NCI-H524 treated with DMSO at 0.1 percent for 48 hours (cell line): ENCODE measurements at regions not wholly inside any gene's neighbourhood (a gene's known extent, or its start where the extent isn't known, plus 50 kb on each side); places are given as distances from the start of the nearest gene placed in this dataset.

ENCODE experiments used
- DNase-seq: peaks from one replicate; lab custom pipeline; 2025; lab: John Stamatoyannopoulos, UW

DNA sequence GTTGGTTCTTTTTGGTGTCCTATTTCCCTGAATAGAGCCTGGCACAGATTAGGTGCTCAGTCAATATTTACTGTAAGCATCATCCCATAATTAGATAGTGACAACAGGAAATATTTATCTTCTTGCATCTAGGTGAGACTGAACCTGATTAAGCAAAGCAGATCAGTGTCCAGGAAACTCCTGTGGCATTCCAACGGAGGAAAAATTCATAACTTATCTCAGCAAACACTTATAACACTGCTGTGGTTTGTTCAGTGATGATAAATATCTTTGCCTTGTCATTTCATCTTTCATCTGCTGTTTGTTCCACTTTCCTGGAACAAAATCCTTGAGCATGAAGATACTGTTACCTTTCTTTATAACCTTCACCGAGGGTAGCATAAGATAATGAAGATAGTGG is 1160.3 kb upstream of the AUTS2 start:
- no peak for DNase-seq

- no peak for DNase-seq
Observed at GRCh38 chr7:68438811-68439210, 1159.5 kb upstream of the AUTS2 start.

GRCh38 chr7:68439897-68440296 is 1158.4 kb upstream of the AUTS2 start:
- no peak for DNase-seq

- DNase-seq = no peak
Observed at GRCh38 chr7:68440866-68441265, 1157.4 kb upstream of the AUTS2 start.

DNA sequence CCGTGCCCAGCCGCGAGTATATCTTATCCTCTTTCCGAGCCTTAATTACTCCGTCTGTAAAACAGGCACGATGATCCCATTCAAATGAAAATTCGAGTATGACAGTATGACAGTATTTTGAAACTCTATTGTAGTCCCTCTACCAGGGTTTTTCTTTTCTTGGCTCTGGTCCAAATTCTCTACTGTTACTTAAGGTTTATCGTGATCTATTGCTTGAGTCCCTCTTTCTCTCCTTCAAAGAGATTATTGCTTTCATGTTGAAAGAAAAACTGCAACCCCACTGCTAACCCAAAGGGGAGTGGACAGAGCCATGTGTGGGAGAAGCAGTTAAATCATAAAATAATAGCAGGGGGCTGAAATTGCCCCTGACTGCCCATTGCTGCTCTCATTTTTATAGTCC is 1156.6 kb upstream of the AUTS2 start:
- DNase-seq = no peak

DNA sequence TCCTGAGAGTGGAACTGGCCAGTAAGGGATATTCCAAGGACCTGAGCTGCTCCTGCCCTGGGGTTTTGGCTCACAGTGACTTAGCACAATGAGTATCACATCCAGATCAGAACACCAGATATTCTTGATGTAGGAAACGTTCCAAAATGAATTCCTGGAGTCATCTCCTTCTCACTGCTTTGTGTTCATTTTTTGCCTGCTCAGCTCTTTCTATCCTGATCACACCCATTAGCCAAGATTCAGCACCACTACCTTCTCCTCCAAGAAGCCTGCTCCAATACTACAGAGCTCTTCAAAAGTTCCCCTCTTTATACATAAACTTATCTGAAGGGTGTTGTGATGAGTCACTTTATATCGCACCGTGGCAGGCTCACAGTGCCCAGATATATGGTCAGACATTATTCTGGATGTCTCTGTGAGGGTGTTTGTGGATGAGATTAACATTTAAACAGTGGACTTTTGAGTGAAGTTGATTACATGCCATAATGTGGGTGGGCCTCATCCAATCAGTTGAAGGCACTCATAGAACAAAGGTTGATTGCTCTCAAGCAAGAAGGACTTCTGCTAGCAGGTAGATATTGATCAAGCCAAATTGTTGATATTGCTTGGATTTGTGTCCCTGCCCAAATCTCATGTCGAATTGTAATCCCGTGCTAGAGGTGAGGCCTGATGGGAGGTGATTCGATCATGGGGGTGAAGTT is 1155.2 kb upstream of the AUTS2 start:
- DNase-seq = no peak

- DNase-seq = no peak
Observed at GRCh38 chr7:68444042-68444441, 1154.2 kb upstream of the AUTS2 start.

GRCh38 chr7:68444956-68445355 is 1153.3 kb upstream of the AUTS2 start:
- no peak for DNase-seq

DNA sequence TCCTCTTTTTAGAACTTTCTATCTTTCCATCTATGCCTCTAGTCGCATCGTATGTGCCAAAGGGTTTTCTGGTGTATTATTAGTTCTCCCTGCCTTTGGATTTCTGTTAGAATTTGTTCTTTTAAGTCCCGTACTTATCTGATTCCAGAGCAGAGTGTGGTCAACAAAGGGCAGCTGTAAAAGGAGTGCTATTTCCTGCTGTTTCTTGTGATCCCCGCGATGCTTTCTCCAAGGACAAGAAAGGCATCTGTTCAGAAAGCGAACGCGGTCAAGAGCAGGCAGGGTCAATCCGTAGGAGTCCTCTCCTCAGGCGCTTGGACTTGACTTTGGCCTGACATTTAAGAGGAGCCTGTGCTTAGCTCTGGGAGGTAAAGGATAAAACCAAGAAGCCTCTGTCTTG is 1152.1 kb upstream of the AUTS2 start:
- no peak for DNase-seq

DNA sequence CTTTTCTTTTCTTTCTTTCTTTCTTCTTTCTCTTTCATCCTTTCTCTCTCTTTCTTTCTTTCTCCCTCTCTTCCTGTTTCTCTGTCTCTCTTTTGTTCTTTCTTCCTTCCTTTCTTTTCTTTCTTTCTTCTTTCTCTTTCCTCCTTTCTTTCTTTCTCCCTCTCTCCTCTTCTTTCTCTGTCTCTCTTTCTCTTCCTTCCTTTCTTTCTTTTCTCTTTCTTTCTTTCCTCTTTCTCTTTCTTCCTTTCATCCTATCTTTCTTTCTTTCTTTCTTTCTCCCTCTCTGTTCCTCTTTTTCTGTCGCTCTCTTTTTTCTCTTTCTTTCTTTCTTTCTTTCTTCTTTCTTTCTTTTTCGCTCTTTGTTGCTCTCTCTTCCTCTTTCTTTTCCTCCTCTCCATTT is 1149.2 kb upstream of the AUTS2 start:
- no peak for DNase-seq

DNA sequence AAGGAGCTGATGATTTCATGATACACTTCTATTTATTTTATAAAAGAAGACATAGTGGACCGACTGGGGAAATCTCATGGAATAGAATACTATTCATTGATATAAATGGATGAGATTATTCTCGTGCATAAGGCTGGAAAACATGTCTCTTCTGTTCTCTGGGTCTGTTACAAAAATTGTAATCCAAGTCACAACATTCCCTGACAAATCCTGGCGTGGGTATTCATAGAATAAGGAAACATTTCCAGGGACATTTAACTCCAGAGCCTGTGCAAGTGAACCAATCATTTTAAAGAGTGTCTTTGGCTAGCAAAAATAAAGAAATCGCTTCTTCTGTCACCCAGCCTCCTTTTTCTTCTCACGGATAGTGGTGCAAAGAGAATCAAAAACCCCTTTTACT is 1148.5 kb upstream of the AUTS2 start:
- no peak for DNase-seq

GRCh38 chr7:68454931-68455330 is 1143.3 kb upstream of the AUTS2 start:
- no peak for DNase-seq

DNA sequence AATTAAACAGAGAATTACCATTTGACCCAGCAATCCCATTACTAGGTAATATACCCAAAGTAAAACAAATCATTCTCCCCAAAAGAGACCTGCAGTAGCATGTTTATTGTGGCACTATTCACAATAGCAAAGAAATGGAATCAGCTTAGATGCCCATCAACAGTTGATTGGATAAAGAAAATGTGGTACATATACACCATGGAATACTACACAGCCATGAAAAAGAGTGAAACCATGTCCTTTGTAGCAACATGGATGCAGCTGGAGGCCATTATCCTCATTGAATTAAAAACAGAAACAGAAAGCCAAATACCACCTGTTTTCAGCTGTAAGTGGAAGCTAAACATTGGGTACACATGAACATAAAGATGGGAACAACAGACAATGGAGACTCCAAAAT is 1141.8 kb upstream of the AUTS2 start:
- DNase-seq = no peak

GRCh38 chr7:68457481-68457880 is 1140.8 kb upstream of the AUTS2 start:
- DNase-seq = no peak

GRCh38 chr7:68458010-68458908 is 1140.0 kb upstream of the AUTS2 start:
- no peak for DNase-seq

GRCh38 chr7:68461430-68461829 is 1136.8 kb upstream of the AUTS2 start:
- DNase-seq = no peak

DNA sequence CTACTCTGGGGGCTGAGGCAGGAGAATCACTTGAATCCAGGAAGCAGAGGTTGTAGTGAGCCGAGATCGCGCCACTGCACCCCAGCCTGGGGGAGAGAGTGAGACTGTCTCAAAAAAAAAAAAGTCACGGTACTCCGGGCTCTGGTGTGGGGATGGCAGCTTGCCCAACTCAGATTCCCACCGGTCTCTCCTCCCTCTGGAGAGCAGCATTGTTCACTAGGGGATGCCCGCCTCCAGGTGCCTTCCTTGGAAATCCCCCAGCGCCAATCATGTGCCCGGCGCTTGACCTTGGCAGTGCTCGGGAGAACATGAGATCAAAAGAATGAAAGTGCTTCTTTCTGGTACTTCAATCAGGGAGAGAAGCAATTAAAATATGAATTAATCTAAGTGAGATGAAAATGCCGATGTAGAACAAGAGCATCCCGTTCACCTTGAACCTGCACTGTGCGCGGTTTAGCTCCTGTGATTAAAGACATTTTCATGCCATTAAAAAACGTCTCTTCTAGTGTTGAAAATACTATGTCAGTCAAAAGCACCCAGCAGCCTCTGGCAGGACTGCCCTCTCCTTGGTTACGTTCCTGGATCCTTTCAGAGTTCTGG is 1127.3 kb upstream of the AUTS2 start:
- no peak for DNase-seq

- no peak for DNase-seq
Observed at GRCh38 chr7:68472688-68473087, 1125.6 kb upstream of the AUTS2 start.

DNA sequence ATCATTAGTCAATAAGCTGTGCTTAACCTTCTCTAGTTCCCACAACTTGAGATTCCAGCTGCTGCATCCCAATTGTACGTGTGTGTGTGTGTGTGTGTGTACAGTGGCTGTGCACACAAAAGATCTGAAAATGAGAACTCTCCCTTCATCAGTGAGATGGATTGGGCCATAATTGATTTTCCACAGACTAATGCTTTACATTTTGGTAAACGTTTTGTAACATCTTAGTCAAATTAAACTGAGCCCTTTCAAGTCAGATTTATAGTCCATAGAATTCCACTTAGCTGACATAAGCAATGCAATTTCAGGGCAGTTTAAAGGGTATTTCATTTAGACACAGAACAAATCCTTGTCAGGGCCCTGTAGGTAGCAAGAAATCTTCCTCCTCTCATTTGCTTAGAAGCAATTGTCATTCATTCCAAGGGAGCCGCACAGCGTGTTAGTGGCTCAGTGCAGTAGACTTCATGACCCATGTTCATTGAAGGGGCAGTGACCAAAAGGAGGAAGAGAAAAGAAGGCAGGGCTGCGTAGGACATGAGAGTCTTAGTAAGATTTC is 1123.5 kb upstream of the AUTS2 start:
- no peak for DNase-seq

GRCh38 chr7:68476966-68477365 is 1121.3 kb upstream of the AUTS2 start:
- no peak for DNase-seq

GRCh38 chr7:68478326-68478725 is 1119.9 kb upstream of the AUTS2 start:
- DNase-seq = no peak

- DNase-seq = no peak
Observed at GRCh38 chr7:68482800-68483199, 1115.5 kb upstream of the AUTS2 start.

GRCh38 chr7:68484731-68485130 is 1113.5 kb upstream of the AUTS2 start:
- no peak for DNase-seq
